ENCODE measurements at regions not wholly inside any gene's neighbourhood (a gene's known extent, or its start where the extent isn't known, plus 50 kb on each side); places are given as distances from the start of the nearest gene placed in this dataset.

GRCh38 chr7:131251371-131251770, 76.3 kb upstream of the MKLN1 start:
- TF ChIP-seq CTCF (optimal IDR thresholded peaks at IDR 0.05 in 1 of 3, IDR thresholded peaks at IDR 0.05 in 1 of 3, conservative IDR thresholded peaks at IDR 0.05 in 1 of 3; ENCODE audit: extremely low read depth in 1 of 3, insufficient read depth in 2 of 3, low read length in 3 of 3) = no peak
- TF ChIP-seq EZH2 (IDR thresholded peaks at IDR 0.05; ENCODE audit: low read length) = no peak

Measured in keratinocyte (primary cell).